HCT116 (cell line): ENCODE measurements at regions not wholly inside any gene's neighbourhood (a gene's known extent, or its start where the extent isn't known, plus 50 kb on each side); places are given as distances from the start of the nearest gene placed in this dataset.

Experiments
- ATAC-seq: fragments of 200-7000 bp; cut with Tn5 transposase; 2 replicates; pipeline ENCODE4 v1.9.1; 2020; ENCODE audit warnings: mild to moderate bottlenecking, moderate library complexity
- BruUV-seq: library from RNA; stranded (reverse); fragments of 400-500 nt; replicated peaks from 2 replicates; lab custom pipeline; 2021; lab: Mats Ljungman, UMichigan
- CTCF ChIA-PET: fragments of 300-600 bp; sonication (Branson Sonifier 250); formaldehyde crosslinking; loops from one replicate; lab custom pipeline; 2021; ENCODE audit warnings: antibody characterized with exemption; lab: Charles Lee
- POLR2A ChIA-PET: fragments of 300-600, 350-600 bp; sonication (Branson Sonifier 250); formaldehyde crosslinking; loops from one replicate; lab custom pipeline; 2021; ENCODE audit warnings: antibody characterized with exemption; lab: Charles Lee
- RAD21 ChIA-PET, 2 experiments: fragments of 300-600 bp; sonication (Branson Sonifier 250); formaldehyde crosslinking; loops; one replicate each; lab custom pipeline; 2023; ENCODE audit warnings: low total read pairs in 2 of 2; ENCODE audit not compliant: uncharacterized antibody in 2 of 2, unreplicated experiment in 2 of 2, low non-redundant PET in 1 of 2; lab: Charles Lee
- DNase-seq: peaks from one replicate; pipeline ENCODE4 v3.0.0-alpha.2; 2010; ENCODE audit warnings: low read depth, low spot score
- H2AFZ ChIP-seq: fragments of 200-600 bp; shearing (Covaris generic), sonication (generic); 2 replicates; pipeline ENCODE4 v1.6.1; 2017; ENCODE audit warnings: low read depth, mixed run types, mixed read lengths, antibody characterized with exemption, low read length; ENCODE audit not compliant: poor library complexity, severe bottlenecking
- H3K27ac ChIP-seq: 2 replicates; pipeline ENCODE4 v1.5.1; 2012; ENCODE audit warnings: low read depth, low read length
- H3K27me3 ChIP-seq: fragments of 200-600 bp; sonication (generic); 2 replicates; pipeline ENCODE4 v1.6.1; 2016; ENCODE audit warnings: mixed run types, low read length, mixed read lengths; ENCODE audit not compliant: insufficient read depth
- H3K36me3 ChIP-seq, 2 experiments: fragments of 200-500 bp in 1 of 2; fragments of 200-600 bp in 1 of 2; sonication (Bioruptor generic) in 1 of 2; sonication (generic) in 1 of 2; 2 replicates each; pipeline versions ENCODE4 v1.5.1 to v1.6.1; 2014 to 2016; ENCODE audit warnings: low read length in 2 of 2, inconsistent platforms in 1 of 2, mixed read lengths in 1 of 2, mixed run types in 1 of 2; ENCODE audit not compliant: insufficient read depth in 2 of 2, control insufficient read depth in 1 of 2
- H3K4me1 ChIP-seq, 2 experiments: fragments of 200-600 bp in 1 of 2; sonication (generic) in 1 of 2; 2 replicates each; pipeline versions ENCODE4 v1.5.1 to v1.6.1; 2012 to 2017; ENCODE audit warnings: low read length in 2 of 2, inconsistent platforms in 1 of 2, mild to moderate bottlenecking in 1 of 2, mixed read lengths in 1 of 2, mixed run types in 1 of 2, moderate library complexity in 1 of 2; ENCODE audit not compliant: insufficient read depth in 2 of 2, control insufficient read depth in 1 of 2
- H3K4me2 ChIP-seq: fragments of 200-600 bp; sonication (generic); 2 replicates; pipeline ENCODE4 v1.6.1; 2017; ENCODE audit warnings: mixed run types, low read length, mixed read lengths
- H3K4me3 ChIP-seq, 2 experiments: fragments of 200-600 bp in 1 of 2; sonication (generic) in 1 of 2; replicated peaks in 1 of 2; 2 replicates each; pipeline ENCODE4 v1.5.1; 2011 to 2016; ENCODE audit warnings: low read length in 2 of 2, control low read depth in 1 of 2, low read depth in 1 of 2, mild to moderate bottlenecking in 1 of 2, mixed read lengths in 1 of 2, mixed run types in 1 of 2
- H3K79me2 ChIP-seq: fragments of 200-600 bp; sonication (generic); 2 replicates; pipeline ENCODE4 v1.6.1; 2017; ENCODE audit warnings: mild to moderate bottlenecking, mixed run types, low read length, moderate library complexity, mixed read lengths; ENCODE audit not compliant: insufficient read depth
- H3K9ac ChIP-seq: fragments of 200-600 bp; sonication (generic); 2 replicates; pipeline ENCODE4 v1.6.1; 2016; ENCODE audit warnings: low read length, mixed read lengths
- H3K9me2 ChIP-seq: fragments of 200-600 bp; sonication (generic), shearing (Covaris generic); 2 replicates; pipeline ENCODE4 v1.6.1; 2017; ENCODE audit warnings: mixed run types, mild to moderate bottlenecking, moderate library complexity; ENCODE audit not compliant: insufficient read depth
- H3K9me3 ChIP-seq, 2 experiments: fragments of 200-500 bp in 1 of 2; fragments of 200-600 bp in 1 of 2; sonication (Bioruptor generic) in 1 of 2; sonication (generic) in 1 of 2; 2 replicates each; pipeline ENCODE4 v1.6.1; 2014 to 2017; ENCODE audit warnings: low read length in 2 of 2, mixed read lengths in 2 of 2, inconsistent platforms in 1 of 2, low read depth in 1 of 2, mild to moderate bottlenecking in 1 of 2, mixed run types in 1 of 2, moderate library complexity in 1 of 2; ENCODE audit not compliant: control insufficient read depth in 1 of 2, insufficient read depth in 1 of 2
- H4K20me1 ChIP-seq: fragments of 200-600 bp; sonication (generic), shearing (Covaris generic); 2 replicates; pipeline ENCODE4 v1.6.1; 2017; ENCODE audit warnings: mixed run types, mild to moderate bottlenecking, moderate library complexity; ENCODE audit not compliant: insufficient read depth
- CBX3 ChIP-seq: IDR thresholded peaks from 2 replicates; pipeline ENCODE4 v1.6.1; 2012; ENCODE audit warnings: low read depth
- EGR1 ChIP-seq: IDR thresholded peaks from 2 replicates; pipeline ENCODE4 v1.6.1; 2012; ENCODE audit warnings: low read depth
- ELF1 ChIP-seq: IDR thresholded peaks from 2 replicates; pipeline ENCODE4 v1.6.1; 2012; ENCODE audit warnings: low read depth, borderline replicate concordance
- EZH2 ChIP-seq: fragments of 200-600 bp; sonication (generic); IDR thresholded peaks from 2 replicates; pipeline ENCODE4 v1.6.1; 2017; ENCODE audit warnings: antibody characterized with exemption, mixed run types
- RAD21 ChIP-seq: IDR thresholded peaks from 2 replicates; pipeline ENCODE4 v1.6.1; 2012; ENCODE audit warnings: low read depth, mild to moderate bottlenecking
- TCF7L2 ChIP-seq: IDR thresholded peaks from 2 replicates; pipeline ENCODE4 v1.7.0; 2011; ENCODE audit warnings: borderline replicate concordance, inconsistent platforms; ENCODE audit not compliant: insufficient read depth, insufficient read length; ENCODE audit errors: extremely low read depth
- YY1 ChIP-seq: IDR thresholded peaks from 2 replicates; pipeline ENCODE4 v1.6.1; 2011; ENCODE audit warnings: low read length, low read depth, moderate library complexity, mild to moderate bottlenecking; ENCODE audit not compliant: insufficient replicate concordance; ENCODE audit errors: extremely low read depth
- ZNF274 ChIP-seq: fragments of 200-500 bp; sonication (Bioruptor generic); IDR thresholded peaks from 2 replicates; pipeline ENCODE4 v1.6.1; 2014; ENCODE audit warnings: mild to moderate bottlenecking, low read depth, low read length, inconsistent platforms
- intact Hi-C: fragments of 100-400 bp; cut with micrococcal nuclease; formaldehyde crosslinking; loops from 2 replicates; pipeline ENCODE4 v1.10.0; 2022
- TF ChIP-seq, protein P1 (sequence below), 3 experiments: fragments of 200-600 bp in 1 of 3; sonication (generic) in 1 of 3; IDR thresholded peaks in 2 of 3; conservative IDR thresholded peaks in 1 of 3; 2 replicates each; pipeline ENCODE4 v1.5.1; 2012 to 2017; ENCODE audit warnings: low read depth in 2 of 3, low read length in 2 of 3, antibody characterized with exemption in 1 of 3, borderline replicate concordance in 1 of 3, control low read depth in 1 of 3, mild to moderate bottlenecking in 1 of 3, mixed read lengths in 1 of 3, mixed run types in 1 of 3, moderate library complexity in 1 of 3; ENCODE audit not compliant: insufficient read depth in 1 of 3
- TF ChIP-seq, protein P2 (sequence below): IDR thresholded peaks from 2 replicates; pipeline ENCODE4 v1.6.1; 2012
- TF ChIP-seq, protein P3 (sequence below): IDR thresholded peaks from 2 replicates; pipeline ENCODE4 v1.6.1; 2012

DNA sequence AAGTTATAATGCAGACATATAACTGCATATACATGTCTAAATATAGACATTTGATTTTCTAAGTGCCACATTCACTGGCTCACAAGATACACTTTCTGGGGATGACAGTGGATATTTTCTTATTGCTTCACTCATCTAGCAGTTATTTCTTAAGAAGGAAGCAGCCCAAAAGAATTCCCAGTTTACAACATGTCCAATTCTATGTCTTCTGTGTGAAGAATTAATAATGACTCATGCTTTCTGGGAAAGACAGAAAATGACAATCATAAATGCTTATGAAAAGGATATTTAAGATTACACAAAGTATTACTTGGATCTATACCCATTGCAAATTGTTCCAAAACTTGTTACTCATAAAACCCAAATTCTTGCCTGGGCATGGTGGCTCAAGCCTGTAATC, 543.4 kb downstream of the SUCLA2 start (continued):
- TF ChIP-seq, protein P1, sequence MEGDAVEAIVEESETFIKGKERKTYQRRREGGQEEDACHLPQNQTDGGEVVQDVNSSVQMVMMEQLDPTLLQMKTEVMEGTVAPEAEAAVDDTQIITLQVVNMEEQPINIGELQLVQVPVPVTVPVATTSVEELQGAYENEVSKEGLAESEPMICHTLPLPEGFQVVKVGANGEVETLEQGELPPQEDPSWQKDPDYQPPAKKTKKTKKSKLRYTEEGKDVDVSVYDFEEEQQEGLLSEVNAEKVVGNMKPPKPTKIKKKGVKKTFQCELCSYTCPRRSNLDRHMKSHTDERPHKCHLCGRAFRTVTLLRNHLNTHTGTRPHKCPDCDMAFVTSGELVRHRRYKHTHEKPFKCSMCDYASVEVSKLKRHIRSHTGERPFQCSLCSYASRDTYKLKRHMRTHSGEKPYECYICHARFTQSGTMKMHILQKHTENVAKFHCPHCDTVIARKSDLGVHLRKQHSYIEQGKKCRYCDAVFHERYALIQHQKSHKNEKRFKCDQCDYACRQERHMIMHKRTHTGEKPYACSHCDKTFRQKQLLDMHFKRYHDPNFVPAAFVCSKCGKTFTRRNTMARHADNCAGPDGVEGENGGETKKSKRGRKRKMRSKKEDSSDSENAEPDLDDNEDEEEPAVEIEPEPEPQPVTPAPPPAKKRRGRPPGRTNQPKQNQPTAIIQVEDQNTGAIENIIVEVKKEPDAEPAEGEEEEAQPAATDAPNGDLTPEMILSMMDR (IDR thresholded peaks at IDR 0.05 in 2 of 3, conservative IDR thresholded peaks at IDR 0.05 in 1 of 3; ENCODE audit: borderline replicate concordance in 1 of 3, insufficient read depth in 1 of 3, low read depth in 2 of 3, low read length in 2 of 3) = no peak
- TF ChIP-seq EGR1 (no peak), CBX3 (no peak)
- TF ChIP-seq, protein P2, sequence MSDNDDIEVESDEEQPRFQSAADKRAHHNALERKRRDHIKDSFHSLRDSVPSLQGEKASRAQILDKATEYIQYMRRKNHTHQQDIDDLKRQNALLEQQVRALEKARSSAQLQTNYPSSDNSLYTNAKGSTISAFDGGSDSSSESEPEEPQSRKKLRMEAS = no peak
- TF ChIP-seq, all 23 proteins: peak for 0

DNA sequence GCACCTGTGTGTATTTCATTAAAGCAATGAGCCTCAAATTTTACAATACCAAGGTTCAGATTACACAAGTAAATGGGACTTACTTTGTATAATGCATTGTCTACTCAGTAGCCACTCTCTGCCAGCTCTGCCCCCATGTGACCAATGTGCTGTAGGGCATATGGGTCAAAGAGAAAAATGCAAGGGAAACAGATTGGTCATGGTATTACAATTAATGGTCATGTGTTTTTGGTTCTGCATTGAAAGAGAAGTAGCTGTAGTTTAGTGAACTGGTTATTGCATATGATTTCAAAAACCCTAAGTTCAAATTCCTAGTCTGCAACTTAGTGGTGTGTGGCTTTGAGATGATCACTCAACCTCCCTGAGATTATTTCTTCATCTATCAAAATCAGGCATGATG, 545.4 kb downstream of the SUCLA2 start:
- intact Hi-C loops = no loop called here
- ChIA-PET POLR2A (no interaction called here), CTCF (no interaction called here), RAD21 (no interaction called here)
- TF ChIP-seq ZNF274 (no peak), YY1 (no peak), ELF1 (no peak), EZH2 (no peak), TCF7L2 (no peak), RAD21 (no peak)
- TF ChIP-seq, protein P3, sequence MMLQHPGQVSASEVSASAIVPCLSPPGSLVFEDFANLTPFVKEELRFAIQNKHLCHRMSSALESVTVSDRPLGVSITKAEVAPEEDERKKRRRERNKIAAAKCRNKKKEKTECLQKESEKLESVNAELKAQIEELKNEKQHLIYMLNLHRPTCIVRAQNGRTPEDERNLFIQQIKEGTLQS = no peak
- H3K27me3 ChIP-seq = no peaks in the 10 kb centered on the region
- no TSS peak for BruUV-seq
- no peaks in the 10 kb centered on the region for H4K20me1 ChIP-seq
- H3K4me2 ChIP-seq = no peak overlapping the region
- no peak overlapping the region for H3K4me3 ChIP-seq
- no peak overlapping the region for H3K27ac ChIP-seq
- no peaks in the 10 kb centered on the region for H3K36me3 ChIP-seq
- ATAC-seq = no peak
- no peaks in the 10 kb centered on the region for H3K9me3 ChIP-seq
- H3K79me2 ChIP-seq = no peaks in the 10 kb centered on the region
- no peaks in the 10 kb centered on the region for H3K9me2 ChIP-seq
- DNase-seq = no peak
- no peaks in the 10 kb centered on the region for H3K4me1 ChIP-seq
- no peak overlapping the region for H2AFZ ChIP-seq
- H3K9ac ChIP-seq = no peak overlapping the region
